ENCODE measurements at regions not wholly inside any gene's neighbourhood (a gene's known extent, or its start where the extent isn't known, plus 50 kb on each side); places are given as distances from the start of the nearest gene placed in this dataset.

DNA sequence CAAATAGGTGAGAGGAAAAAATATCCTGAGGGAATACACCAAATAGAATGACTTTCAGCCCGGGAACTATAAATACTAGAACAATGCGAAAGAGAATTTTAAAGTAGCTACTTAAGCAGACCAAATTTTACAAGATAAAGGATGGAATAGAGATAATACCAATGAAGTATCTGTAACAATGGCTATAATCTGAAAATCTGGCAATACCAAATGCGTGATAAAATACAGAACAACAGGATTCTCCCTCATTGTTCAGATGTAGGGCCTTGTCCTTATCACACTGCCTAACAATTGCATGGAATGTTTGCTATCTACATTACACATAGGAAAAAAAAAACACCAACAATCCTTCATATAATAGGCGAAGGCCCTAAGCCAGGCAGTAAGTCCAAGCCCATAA lies 815.4 kb upstream of the MDGA2 start:
- H3K36me3 Mint-ChIP-seq (ENCODE audit: low read depth, unreplicated experiment), result no peaks in the 10 kb centered on the region
- TF ChIP-seq CTCF (IDR thresholded peaks at IDR 0.05; ENCODE audit: unreplicated experiment), result no peak
- no peak overlapping the region for H3K27ac Mint-ChIP-seq (ENCODE audit: unreplicated experiment)
- DNase-seq (ENCODE audit: low spot score), result no peak
- H3K27me3 Mint-ChIP-seq (ENCODE audit: unreplicated experiment), result no peaks in the 10 kb centered on the region
- no peak overlapping the region for H3K4me3 Mint-ChIP-seq (ENCODE audit: unreplicated experiment)
- H3K9me3 Mint-ChIP-seq (ENCODE audit: unreplicated experiment), result no peaks in the 10 kb centered on the region
- H3K4me1 Mint-ChIP-seq (ENCODE audit: unreplicated experiment), result no peaks in the 10 kb centered on the region

GRCh38 chr14:48473944-48474343 lies 798.5 kb upstream of the MDGA2 start:
- Mint-ChIP-seq H3K4me3 (ENCODE audit: unreplicated experiment) (no peak overlapping the region), H3K27ac (ENCODE audit: unreplicated experiment) (no peak overlapping the region), H3K9me3 (ENCODE audit: unreplicated experiment) (no peaks in the 10 kb centered on the region), H3K4me1 (ENCODE audit: unreplicated experiment) (no peaks in the 10 kb centered on the region), H3K27me3 (ENCODE audit: unreplicated experiment) (no peaks in the 10 kb centered on the region), H3K36me3 (ENCODE audit: low read depth, unreplicated experiment) (no peaks in the 10 kb centered on the region)
- DNase-seq (ENCODE audit: low spot score), result no peak
- no peak for TF ChIP-seq CTCF (IDR thresholded peaks at IDR 0.05; ENCODE audit: unreplicated experiment)

DNA sequence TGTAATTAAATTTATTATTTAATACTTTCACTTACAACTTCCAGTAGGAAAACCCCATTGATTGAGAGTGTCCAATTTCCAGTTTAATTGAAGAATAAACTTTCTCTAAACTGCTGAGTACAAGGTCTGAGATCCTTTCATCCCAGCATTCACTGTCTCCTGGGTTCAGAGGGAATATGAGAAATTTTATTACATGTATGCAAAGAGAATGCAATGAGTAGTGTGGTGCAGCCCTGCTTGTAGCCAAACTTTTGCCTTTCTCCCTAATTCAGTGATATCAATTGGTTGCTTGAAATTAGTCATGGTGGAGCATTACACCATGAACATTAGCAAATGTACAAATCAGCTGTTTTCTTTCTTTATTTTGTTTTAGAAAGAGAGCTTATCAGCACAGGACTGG lies 780.6 kb upstream of the MDGA2 start:
- no peak for DNase-seq (ENCODE audit: low spot score)
- no peaks in the 10 kb centered on the region for H3K27me3 Mint-ChIP-seq (ENCODE audit: unreplicated experiment)
- no peaks in the 10 kb centered on the region for H3K36me3 Mint-ChIP-seq (ENCODE audit: low read depth, unreplicated experiment)
- H3K9me3 Mint-ChIP-seq (ENCODE audit: unreplicated experiment), result no peaks in the 10 kb centered on the region
- H3K4me3 Mint-ChIP-seq (ENCODE audit: unreplicated experiment), result no peak overlapping the region
- no peak overlapping the region for H3K27ac Mint-ChIP-seq (ENCODE audit: unreplicated experiment)
- TF ChIP-seq CTCF (IDR thresholded peaks at IDR 0.05; ENCODE audit: unreplicated experiment), result no peak
- peaks cover 5% of the 10 kb centered on the region for H3K4me1 Mint-ChIP-seq (ENCODE audit: unreplicated experiment)

DNA sequence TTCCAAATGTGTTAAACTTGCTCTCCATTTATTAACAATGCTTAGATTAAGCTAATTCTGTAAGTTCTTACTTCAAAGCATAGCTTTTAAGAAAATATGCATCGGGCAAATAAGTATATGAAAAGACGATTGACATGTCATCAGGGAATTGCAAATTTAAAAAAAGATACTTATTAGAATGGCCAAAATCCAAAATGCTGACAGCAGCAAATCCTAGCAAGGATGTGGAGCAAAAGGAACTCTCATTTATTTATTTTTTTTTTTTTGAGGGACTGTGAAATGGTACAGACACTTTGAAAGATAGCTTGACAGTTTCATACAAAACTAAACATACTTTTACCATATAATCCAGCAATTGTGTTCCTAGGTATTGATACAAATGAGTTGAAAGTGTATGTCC lies 779.5 kb upstream of the MDGA2 start:
- Mint-ChIP-seq H3K4me3 (ENCODE audit: unreplicated experiment) (no peak overlapping the region), H3K27me3 (ENCODE audit: unreplicated experiment) (no peaks in the 10 kb centered on the region), H3K27ac (ENCODE audit: unreplicated experiment) (no peak overlapping the region), H3K36me3 (ENCODE audit: low read depth, unreplicated experiment) (no peaks in the 10 kb centered on the region), H3K4me1 (ENCODE audit: unreplicated experiment) (peaks cover 5% of the 10 kb centered on the region), H3K9me3 (ENCODE audit: unreplicated experiment) (no peaks in the 10 kb centered on the region)
- DNase-seq (ENCODE audit: low spot score), result no peak
- no peak for TF ChIP-seq CTCF (IDR thresholded peaks at IDR 0.05; ENCODE audit: unreplicated experiment)

DNA sequence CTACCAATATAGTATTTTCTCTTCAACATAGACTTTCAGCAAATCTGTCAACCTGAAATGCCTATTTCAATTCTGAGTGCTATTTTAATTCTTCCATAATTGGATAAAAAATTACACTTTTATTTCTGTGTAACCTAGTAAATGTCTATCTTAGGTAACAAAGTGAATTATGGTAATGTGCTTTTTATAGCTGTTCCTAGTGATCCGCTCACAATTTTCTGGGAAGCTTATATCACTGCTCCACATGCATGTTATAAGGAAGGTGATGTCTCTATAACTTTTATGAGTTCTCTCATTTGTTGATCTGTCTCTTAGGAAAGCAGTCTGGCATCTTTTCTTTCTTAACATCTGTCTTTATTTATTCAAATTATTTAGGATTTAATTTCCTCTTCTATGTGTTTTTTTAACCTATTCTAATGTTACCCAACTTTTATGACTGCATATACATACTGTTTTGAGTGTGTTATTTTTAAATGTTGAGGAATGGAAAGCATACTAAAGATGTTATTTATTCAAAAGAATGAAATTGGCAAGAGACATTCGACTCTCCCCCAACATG lies 777.1 kb upstream of the MDGA2 start:
- no peak for TF ChIP-seq CTCF (IDR thresholded peaks at IDR 0.05; ENCODE audit: unreplicated experiment)
- no peaks in the 10 kb centered on the region for H3K27me3 Mint-ChIP-seq (ENCODE audit: unreplicated experiment)
- DNase-seq (ENCODE audit: low spot score), result no peak
- H3K27ac Mint-ChIP-seq (ENCODE audit: unreplicated experiment), result no peak overlapping the region
- no peaks in the 10 kb centered on the region for H3K36me3 Mint-ChIP-seq (ENCODE audit: low read depth, unreplicated experiment)
- peaks cover 14% of the 10 kb centered on the region for H3K4me1 Mint-ChIP-seq (ENCODE audit: unreplicated experiment)
- H3K4me3 Mint-ChIP-seq (ENCODE audit: unreplicated experiment), result no peak overlapping the region
- H3K9me3 Mint-ChIP-seq (ENCODE audit: unreplicated experiment), result no peaks in the 10 kb centered on the region

All from endothelial cell (in vitro differentiated cells).